Stimulated activated CD4-positive, alpha-beta T cell treated with anti-CD3 and anti-CD28 coated beads, TNF-alpha, amount 100 ng/mL, for 4 hours (primary cell): ENCODE measurements at regions not wholly inside any gene's neighbourhood (a gene's known extent, or its start where the extent isn't known, plus 50 kb on each side); places are given as distances from the start of the nearest gene placed in this dataset.

ENCODE experiments used
- DNase-seq, 3 experiments: peaks; one replicate each; pipeline ENCODE4 v3.0.0-alpha.2; 2020; ENCODE audit warnings: low read depth in 3 of 3

GRCh38 chrX:45777366-45777765, 576.7 kb upstream of the DIPK2B start:
- no peak for DNase-seq

DNA sequence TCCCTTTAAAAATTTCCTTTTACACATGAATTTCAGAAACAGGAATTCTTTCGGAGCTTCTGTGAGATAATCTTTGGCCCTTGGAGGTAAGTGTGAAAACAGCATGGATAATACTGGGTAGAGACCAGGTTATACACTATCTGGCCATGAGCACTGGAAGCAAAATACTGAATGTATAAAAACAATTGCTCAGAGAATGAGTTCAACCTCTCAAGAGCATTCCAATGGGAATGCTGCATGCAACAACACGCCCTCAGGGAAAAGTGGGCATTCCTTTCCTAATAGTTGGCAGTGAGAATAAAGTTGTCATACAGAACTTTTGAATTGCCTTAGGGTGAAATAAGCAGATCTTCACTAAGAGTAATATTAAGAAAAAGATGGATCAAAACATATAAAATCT, 574.8 kb upstream of the DIPK2B start:
- DNase-seq = no peak

GRCh38 chrX:45774961-45775360, 574.3 kb upstream of the DIPK2B start:
- peak in 1 of 3 experiments; percentile 36 for DNase-seq

- no peak for DNase-seq
Observed at GRCh38 chrX:45773572-45773971, 572.9 kb upstream of the DIPK2B start.

DNA sequence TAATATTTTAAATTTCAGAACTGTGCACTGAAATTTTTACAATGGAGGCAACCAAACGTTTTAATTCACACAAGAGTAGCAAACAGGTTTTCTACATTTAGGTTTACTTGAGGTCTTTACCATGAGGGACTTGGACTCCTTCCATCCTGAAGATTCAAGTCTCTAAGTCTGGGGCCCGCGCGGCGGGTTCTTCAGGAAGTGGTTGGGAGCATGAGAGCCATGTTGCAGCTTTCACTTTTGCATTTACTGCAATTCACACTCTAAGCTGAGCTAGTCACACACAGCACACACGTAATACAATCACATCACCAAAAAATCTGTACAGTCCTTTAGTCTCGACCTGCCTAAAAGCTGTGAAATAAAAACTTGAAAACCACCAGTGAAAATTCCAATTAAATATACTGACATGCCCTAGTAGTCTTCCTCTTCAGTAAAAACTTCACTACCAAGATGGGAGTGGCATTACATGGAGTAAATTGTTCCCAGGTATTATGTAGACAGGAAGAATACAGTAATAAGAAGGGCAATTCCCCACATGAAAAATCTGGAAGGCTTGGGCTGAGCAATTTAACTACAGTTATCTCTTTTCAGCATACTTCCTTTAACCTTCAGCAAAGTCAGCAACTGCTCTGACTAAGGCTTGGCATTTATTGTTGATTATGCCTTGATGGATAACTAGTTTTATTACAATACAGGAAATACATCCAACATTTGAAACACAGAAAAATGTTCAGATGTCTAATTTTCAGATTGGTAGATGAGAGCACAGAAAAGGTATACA, 571.1 kb upstream of the DIPK2B start:
- peak in 1 of 3 experiments; percentile 25 for DNase-seq

DNA sequence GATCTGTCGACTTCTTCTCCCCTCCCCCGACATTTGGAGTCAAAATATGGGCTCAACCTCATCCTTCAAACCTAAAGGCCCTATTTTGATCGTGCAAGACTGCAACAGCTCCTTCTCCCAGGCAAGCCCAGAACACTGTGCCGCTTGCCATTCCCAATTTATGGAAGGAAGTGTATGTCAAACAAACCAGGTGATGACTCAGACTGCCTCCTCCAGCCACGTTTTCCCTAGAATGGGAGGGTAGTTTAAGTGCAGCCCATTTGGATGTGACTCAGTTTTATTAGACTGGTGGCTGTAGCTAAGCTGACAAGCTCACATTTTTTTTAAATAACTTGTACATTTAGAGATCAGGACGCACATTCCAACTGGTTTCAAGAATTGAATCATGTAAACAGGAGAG, 570.4 kb upstream of the DIPK2B start:
- no peak for DNase-seq

DNA sequence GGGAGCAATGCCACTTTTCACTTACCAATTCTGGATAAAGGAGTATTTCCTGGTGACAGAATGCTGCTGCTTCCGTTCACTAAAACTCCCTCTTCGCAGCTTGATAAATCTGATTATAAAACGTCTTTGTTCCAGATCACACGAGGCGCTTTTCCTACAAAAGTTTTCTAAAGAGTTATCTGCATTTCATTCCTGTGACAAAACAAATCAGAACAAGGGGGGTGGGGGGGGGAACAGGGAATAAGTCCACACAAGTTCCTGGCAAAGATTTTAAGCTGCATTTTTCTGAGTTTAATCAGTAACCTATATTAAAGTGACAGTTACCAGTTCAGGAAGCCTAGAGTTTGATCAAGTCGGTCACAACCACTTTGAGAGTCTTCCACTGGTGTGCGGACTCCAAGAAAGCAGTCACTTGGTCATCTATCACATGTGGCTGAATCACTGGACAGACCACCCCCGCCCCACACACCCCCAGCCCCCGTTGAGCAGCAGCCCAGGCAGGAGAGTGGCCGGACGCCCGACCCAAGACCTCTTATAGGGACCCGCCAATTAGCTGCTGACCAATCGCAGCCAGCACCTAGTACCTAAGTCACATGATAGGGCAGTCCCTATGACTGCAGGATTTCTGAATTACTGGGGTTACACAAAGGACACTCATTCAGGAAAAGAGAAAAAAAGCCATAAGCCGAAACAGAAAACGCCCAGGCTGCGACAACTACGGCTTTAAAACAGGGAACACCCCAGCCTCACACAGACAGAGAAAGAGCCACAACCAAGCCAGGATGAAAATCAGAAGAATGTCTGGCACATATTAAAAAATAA, 569.3 kb upstream of the DIPK2B start:
- DNase-seq = no peak

DNA sequence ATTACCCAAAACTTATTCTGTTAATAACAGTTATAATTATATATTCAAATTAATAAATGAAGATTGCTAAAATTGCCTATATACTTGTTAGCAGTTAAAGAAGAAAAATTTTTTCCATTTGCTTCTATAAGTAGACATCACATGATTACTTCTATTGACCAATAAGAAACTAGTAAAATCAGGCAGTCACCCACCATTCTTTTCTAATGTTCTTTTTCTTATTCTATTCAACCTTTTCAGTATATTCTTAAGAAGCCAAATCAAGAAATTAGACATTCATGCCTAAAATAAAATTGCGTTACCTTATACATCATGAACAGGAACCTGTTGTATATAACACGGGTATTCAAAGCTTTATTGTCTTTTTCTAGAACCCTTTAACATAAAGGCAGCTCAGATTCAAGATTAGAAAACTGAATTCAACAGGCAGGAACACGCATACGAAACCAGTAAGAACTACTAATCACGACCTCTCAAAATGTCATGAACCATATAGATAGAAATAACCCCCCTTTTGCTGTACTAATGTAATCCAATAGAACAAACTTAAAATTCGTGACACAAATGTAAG, 568.1 kb upstream of the DIPK2B start:
- DNase-seq = no peak

DNA sequence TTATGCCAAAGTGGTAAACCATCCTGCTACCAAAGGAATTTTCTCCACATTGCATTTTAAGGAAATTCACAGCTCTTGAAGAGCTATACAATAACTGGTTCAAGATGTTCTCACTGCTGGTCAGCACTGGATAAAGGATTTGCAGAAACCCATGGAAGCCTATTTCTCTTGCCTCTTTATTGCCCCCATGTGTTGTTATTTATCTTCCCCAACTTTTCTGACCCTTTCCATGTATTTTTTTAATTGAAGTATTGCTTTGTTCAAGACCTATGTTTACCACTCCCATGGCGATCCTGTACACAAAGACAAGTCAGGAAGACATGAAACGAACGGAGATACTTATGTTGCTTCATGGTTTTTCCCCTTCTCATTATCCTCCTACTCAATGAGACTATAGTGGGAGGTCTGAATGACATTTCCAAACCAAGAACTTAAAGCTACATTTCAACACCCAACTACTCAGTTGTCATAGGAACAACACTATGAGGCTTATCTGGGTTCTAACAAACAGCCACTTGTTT, 566.4 kb upstream of the DIPK2B start:
- no peak for DNase-seq

GRCh38 chrX:45765767-45766166, 565.1 kb upstream of the DIPK2B start:
- no peak for DNase-seq

DNA sequence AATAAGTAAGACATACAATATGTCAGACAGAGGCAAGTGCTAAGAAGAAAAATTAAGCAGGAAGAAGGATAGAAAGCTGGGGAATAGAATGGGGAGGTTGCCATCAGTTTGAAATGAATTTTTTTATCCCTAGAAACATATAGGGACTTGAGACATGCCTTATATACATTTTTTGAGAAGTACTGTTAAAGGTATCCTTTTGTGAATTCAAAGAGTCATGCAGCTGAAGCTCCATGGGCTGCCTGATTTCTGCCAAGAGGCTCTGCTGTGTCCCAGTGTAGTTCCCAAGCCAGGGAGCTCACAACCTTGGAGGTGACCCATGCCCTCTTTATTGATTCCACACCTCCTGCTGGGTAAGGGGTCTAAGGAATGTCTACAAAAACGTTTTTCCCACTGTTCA, 564.6 kb upstream of the DIPK2B start:
- DNase-seq = no peak

DNA sequence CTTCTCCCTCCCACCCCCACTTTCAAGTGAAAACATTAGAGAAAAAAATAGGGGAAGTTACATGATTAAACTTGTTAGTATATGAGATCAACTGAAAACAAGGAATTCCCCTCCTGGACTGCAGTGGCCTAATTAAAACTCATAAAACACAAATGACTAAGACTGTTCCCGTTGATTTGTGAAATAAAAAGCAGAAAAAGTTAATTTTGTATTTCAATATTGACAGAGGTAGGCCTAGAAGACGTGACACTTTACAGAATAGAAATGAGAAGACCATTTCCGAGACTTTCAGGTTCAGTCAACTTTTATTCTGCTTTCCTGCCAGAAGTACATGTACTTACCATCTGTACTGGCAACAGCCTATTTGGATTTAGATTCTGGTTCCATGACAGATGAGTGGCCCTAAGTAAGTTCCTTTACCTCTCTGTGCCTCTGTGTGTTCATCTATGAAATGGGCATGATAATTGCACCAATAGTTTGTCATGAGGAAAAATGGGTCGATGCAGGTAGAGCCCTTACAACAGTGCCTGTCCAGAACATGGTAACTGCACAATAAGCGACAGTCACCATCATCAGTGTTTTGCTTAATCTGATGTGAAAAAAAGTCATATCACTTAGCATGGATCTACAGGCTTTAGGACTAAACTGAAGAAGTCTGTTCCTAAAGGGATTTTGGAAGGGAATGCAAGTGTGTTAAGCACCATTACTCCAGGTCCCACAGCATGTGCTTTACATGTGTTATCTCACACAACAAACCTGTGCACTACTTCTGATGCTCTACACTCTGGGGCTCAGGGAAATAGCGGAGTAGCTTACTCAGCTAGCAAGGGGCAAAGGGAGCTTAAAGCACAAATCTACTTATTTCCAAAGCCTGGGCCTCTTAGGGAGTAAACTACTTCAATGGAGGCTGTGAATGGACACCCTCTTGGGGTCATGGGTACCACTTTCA, 562.3 kb upstream of the DIPK2B start:
- DNase-seq = no peak

- no peak for DNase-seq
Observed at GRCh38 chrX:45761920-45762319, 561.2 kb upstream of the DIPK2B start.

GRCh38 chrX:45760187-45760742, 559.6 kb upstream of the DIPK2B start:
- DNase-seq = no peak

- no peak for DNase-seq
Observed at GRCh38 chrX:45758738-45759397, 558.2 kb upstream of the DIPK2B start.

DNA sequence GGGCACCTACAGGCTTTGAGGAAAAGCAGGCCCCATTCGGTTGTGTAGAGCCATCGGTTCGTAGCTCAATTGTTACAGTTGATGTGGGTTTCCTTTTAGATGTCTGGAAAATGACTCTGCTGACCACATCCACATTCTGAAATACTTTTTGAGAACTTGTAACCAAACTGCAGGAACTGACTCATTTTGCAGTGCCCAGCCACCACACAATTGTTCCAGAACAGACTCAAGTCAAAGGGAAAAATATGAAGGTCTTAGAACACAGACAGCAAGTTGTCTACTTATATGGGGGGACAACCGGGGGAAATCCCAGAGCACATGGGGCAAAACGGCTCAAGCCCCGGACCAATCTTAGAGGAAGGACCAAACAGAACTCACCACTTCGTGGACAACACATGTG, 557.6 kb upstream of the DIPK2B start:
- no peak for DNase-seq

GRCh38 chrX:45757272-45757671, 556.6 kb upstream of the DIPK2B start:
- no peak for DNase-seq

DNA sequence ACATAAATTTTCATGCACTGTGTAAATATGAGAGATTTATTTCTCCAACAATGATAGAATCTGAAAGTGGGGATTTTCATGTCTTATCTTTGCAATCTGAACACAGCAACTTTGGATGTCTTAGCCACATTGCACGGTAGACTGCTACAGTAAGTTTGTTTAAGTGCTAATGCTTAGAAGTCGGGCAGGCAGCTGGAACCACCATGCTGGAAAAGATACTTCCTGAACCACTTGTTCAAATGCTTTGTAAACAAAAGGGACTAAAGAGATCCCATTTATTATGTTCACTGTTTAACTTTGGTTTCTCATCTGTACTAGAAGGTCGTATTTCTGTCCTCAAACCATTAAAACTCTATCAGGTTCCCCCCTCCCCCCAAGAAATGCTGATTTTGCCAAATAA, 555.9 kb upstream of the DIPK2B start:
- DNase-seq = no peak

- DNase-seq = no peak
Observed at GRCh38 chrX:45755703-45756102, 555.0 kb upstream of the DIPK2B start.

- DNase-seq = no peak
Observed at GRCh38 chrX:45751156-45751555, 550.5 kb upstream of the DIPK2B start.

- no peak for DNase-seq
Observed at GRCh38 chrX:45750639-45751038, 550.0 kb upstream of the DIPK2B start.
